Smooth muscle cell (in vitro differentiated cells): ENCODE measurements at regions not wholly inside any gene's neighbourhood (a gene's known extent, or its start where the extent isn't known, plus 50 kb on each side); places are given as distances from the start of the nearest gene placed in this dataset.

Experiments
- DNase-seq: peaks from one replicate; lab custom pipeline; 2025; ENCODE audit not compliant: unreplicated experiment; lab: John Stamatoyannopoulos, UW
- H2AFZ ChIP-seq: fragments of 200-600 bp; sonication (generic); 2 replicates; pipeline ENCODE4 v1.6.0; 2016; ENCODE audit warnings: antibody characterized with exemption, low read depth, mild to moderate bottlenecking
- H3F3A ChIP-seq: fragments of 200-600 bp; sonication (generic); 2 replicates; pipeline ENCODE4 v1.6.0; 2017; ENCODE audit warnings: antibody characterized with exemption, low read depth
- H3K27ac ChIP-seq: fragments of 200-600 bp; sonication (generic); 2 replicates; pipeline ENCODE4 v1.5.1; 2016; ENCODE audit warnings: low read depth, mild to moderate bottlenecking
- H3K27me3 ChIP-seq: fragments of 200-600 bp; sonication (generic); 2 replicates; pipeline ENCODE4 v1.6.1; 2016; ENCODE audit warnings: low read depth, mild to moderate bottlenecking
- H3K36me3 ChIP-seq: fragments of 200-600 bp; sonication (generic); 2 replicates; pipeline ENCODE4 v1.5.1; 2016; ENCODE audit warnings: low read depth
- H3K4me1 ChIP-seq: fragments of 200-600 bp; sonication (generic); 2 replicates; pipeline ENCODE4 v1.5.1; 2016; ENCODE audit warnings: low read depth
- H3K4me2 ChIP-seq: fragments of 200-600 bp; sonication (generic); 2 replicates; pipeline ENCODE4 v1.6.0; 2016; ENCODE audit warnings: mild to moderate bottlenecking
- H3K4me3 ChIP-seq: fragments of 200-600 bp; sonication (generic); 2 replicates; pipeline ENCODE4 v1.5.1; 2016; ENCODE audit warnings: mild to moderate bottlenecking
- H3K79me2 ChIP-seq: fragments of 200-600 bp; sonication (generic); 2 replicates; pipeline ENCODE4 v1.6.0; 2016; ENCODE audit warnings: low read depth, mild to moderate bottlenecking
- H3K9ac ChIP-seq: fragments of 200-600 bp; sonication (generic); 2 replicates; pipeline ENCODE4 v1.6.0; 2016; ENCODE audit warnings: low read depth
- H3K9me3 ChIP-seq: fragments of 200-600 bp; sonication (generic); replicated peaks from 2 replicates; pipeline ENCODE4 v1.5.1; 2016; ENCODE audit warnings: low read depth
- H4K20me1 ChIP-seq: fragments of 200-600 bp; sonication (generic); 2 replicates; pipeline ENCODE4 v1.6.0; 2016; ENCODE audit warnings: low read depth
- CTCF ChIP-seq: fragments of 200-600 bp; sonication (generic); IDR thresholded peaks from 2 replicates; pipeline ENCODE4 v1.5.1; 2017; ENCODE audit warnings: borderline replicate concordance, mild to moderate bottlenecking, antibody characterized with exemption; ENCODE audit not compliant: insufficient read depth, poor library complexity, severe bottlenecking
- WGBS: methylation state at CpG from one replicate; pipeline ENCODE4 v1.1.7; 2016; ENCODE audit warnings: low lambda C conversion rate; 5-methylcytosine and 5-hydroxymethylcytosine counted together

- DNase-seq: no peak
These were observed 740.5 kb downstream of the CBLN4 start for GRCh38 chr20:55264703-55265239.

GRCh38 chr20:55258559-55258958, 746.8 kb downstream of the CBLN4 start:
- Histone ChIP-seq H3K27ac (no peak overlapping the region), H3K79me2 (no peaks in the 10 kb centered on the region), H4K20me1 (no peaks in the 10 kb centered on the region), H3K4me2 (no peak overlapping the region), H3F3A (no peaks in the 10 kb centered on the region), H3K27me3 (no peaks in the 10 kb centered on the region), H3K36me3 (no peaks in the 10 kb centered on the region), H2AFZ (no peak overlapping the region), H3K9me3 (no peaks in the 10 kb centered on the region), H3K4me3 (no peak overlapping the region), H3K4me1 (no peaks in the 10 kb centered on the region), H3K9ac (no peak overlapping the region)
- 57% methylated on average over 2 of the region's 2 CpGs for WGBS
- no peak for DNase-seq
- TF ChIP-seq CTCF: no peak

More at GRCh38 chr20:55264703-55265239, 740.5 kb downstream of the CBLN4 start:
- Histone ChIP-seq H3K4me2 (no peak overlapping the region), H3K79me2 (no peaks in the 10 kb centered on the region), H3K9me3 (no peaks in the 10 kb centered on the region), H3F3A (no peaks in the 10 kb centered on the region), H4K20me1 (no peaks in the 10 kb centered on the region), H3K4me1 (no peaks in the 10 kb centered on the region), H3K27me3 (no peaks in the 10 kb centered on the region), H3K4me3 (no peak overlapping the region), H3K36me3 (no peaks in the 10 kb centered on the region), H2AFZ (no peak overlapping the region), H3K9ac (no peak overlapping the region), H3K27ac (no peak overlapping the region)
- WGBS: 82% methylated on average over 2 of the region's 2 CpGs
- no peak for TF ChIP-seq CTCF

- H3K36me3 ChIP-seq: no peaks in the 10 kb centered on the region
- no peaks in the 10 kb centered on the region for H3F3A ChIP-seq
- H3K4me1 ChIP-seq: no peaks in the 10 kb centered on the region
- no peaks in the 10 kb centered on the region for H3K79me2 ChIP-seq
- H3K9me3 ChIP-seq: no peaks in the 10 kb centered on the region
- TF ChIP-seq CTCF: no peak
- WGBS: 77% methylated on average over 6 of the region's 6 CpGs
- H2AFZ ChIP-seq: no peak overlapping the region
- no peak overlapping the region for H3K9ac ChIP-seq
- no peaks in the 10 kb centered on the region for H4K20me1 ChIP-seq
- H3K4me2 ChIP-seq: no peak overlapping the region
- no peak for DNase-seq
- H3K27ac ChIP-seq: no peak overlapping the region
- H3K4me3 ChIP-seq: no peak overlapping the region
- H3K27me3 ChIP-seq: no peaks in the 10 kb centered on the region
These were observed 750.3 kb downstream of the CBLN4 start for GRCh38 chr20:55255016-55255415.

- Histone ChIP-seq H3K4me1 (no peaks in the 10 kb centered on the region), H3K27ac (peak overlapping the region; percentile 79), H3F3A (no peaks in the 10 kb centered on the region), H2AFZ (no peak overlapping the region), H3K36me3 (no peaks in the 10 kb centered on the region), H3K79me2 (no peaks in the 10 kb centered on the region), H4K20me1 (no peaks in the 10 kb centered on the region), H3K9me3 (no peaks in the 10 kb centered on the region), H3K4me3 (no peak overlapping the region), H3K9ac (no peak overlapping the region), H3K27me3 (no peaks in the 10 kb centered on the region), H3K4me2 (no peak overlapping the region)
- TF ChIP-seq CTCF: no peak
- no peak for DNase-seq
- 66% methylated on average over 1 of the region's 1 CpG for WGBS
These were observed 751.5 kb downstream of the CBLN4 start for GRCh38 chr20:55253781-55254180.
